DMS79 treated with DMSO at 0.1 percent for 48 hours (cell line): ENCODE measurements at regions not wholly inside any gene's neighbourhood (a gene's known extent, or its start where the extent isn't known, plus 50 kb on each side); places are given as distances from the start of the nearest gene placed in this dataset.
"Not testable (repeated sequence)": the region's sequence is repeated elsewhere in the genome, so short reads cannot be mapped to it uniquely, and the experiment has no call there.

Experiments
- DNase-seq: peaks from one replicate; lab custom pipeline; 2025; lab: John Stamatoyannopoulos, UW

DNA sequence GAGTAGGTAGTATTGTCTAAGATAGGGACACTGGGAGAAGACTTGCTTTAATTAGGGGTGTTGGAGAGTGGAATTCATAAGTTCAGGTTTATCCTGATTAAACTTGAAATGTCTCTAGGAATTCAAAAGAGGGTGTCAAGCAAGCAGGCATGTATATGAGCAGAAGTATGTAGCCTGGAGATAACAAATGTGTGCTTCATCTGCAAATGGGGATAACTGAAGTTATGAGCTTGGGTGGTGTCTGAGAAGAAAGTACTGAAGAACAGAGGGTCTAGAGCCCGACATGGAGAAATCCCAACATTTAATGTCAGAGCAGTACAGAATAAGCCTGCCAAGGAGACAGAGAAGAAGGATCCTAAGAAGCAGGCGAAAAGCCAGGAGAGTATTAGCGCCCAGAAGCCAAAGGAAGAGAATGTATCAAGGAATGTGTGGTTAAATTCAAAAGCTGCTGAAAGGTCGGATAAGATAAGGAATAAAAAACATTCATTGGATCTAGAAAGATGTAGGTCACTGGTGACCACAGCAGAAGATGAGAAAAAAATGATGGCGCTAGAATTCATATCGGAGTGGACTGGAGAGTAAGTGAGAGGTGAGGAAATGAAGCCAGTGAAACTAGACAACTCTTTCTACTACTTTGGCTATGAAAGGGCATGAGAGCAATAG is 401.5 kb upstream of the PIK3R1 start:
- DNase-seq = no peak

DNA sequence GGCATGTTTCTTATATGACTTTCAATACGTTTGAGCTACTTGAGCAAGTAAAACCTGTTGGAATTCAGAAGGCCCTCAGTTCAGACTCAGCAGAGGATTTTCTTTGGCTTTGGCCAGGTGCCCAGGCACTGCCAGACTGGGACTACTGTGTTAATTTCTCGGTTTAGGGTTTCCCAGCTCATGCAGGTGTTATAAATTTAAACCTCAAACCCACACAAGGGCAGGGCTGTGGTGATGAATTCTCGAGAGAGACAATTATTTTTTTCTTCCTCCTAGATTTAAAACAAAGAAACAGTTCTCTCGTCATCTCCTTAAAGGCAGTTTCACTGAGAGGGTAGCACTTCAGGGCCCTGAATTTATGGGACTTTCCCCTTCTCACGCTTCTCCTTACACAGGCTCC is 406.0 kb upstream of the PIK3R1 start:
- no peak for DNase-seq

DNA sequence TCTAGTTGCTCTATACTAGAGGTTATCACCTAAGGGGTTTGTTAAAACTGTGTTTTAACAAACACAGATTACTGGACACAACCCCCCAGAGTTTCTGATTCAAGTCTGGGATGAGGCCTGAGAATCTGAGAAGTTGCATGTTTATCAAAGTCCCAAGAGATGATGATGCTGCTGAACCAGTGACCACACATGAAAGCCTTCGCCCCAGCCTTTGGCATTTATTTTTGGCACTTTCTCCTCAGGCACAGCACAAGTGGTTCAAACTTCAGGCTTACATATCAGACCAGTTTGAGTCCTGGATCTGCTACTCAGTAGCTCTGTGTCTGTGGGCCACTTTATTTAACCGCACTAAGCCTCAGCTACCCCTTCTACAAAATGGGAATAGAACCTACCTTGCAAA is 407.2 kb upstream of the PIK3R1 start:
- no peak for DNase-seq

DNA sequence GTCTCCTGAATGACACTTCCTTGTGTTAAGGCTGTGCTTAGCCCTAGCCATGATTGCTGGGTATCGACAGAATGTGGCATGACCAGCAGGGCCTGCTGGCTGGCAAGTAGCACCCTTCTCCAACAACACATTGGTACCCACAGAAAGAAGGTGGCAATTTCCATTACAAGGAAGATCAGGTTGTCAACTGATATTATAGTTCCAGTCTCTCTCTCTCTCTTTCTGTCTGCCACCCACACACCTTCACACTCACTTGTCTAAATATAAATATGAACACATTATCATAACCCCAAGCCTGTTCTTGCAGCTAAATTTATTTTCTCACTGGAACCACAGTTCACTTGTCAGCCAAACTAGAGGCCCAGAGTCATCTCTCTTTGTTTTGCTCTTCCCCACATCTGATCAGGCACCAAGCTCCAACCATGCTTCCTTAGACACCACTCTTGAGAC is 408.1 kb upstream of the PIK3R1 start:
- DNase-seq = no peak

DNA sequence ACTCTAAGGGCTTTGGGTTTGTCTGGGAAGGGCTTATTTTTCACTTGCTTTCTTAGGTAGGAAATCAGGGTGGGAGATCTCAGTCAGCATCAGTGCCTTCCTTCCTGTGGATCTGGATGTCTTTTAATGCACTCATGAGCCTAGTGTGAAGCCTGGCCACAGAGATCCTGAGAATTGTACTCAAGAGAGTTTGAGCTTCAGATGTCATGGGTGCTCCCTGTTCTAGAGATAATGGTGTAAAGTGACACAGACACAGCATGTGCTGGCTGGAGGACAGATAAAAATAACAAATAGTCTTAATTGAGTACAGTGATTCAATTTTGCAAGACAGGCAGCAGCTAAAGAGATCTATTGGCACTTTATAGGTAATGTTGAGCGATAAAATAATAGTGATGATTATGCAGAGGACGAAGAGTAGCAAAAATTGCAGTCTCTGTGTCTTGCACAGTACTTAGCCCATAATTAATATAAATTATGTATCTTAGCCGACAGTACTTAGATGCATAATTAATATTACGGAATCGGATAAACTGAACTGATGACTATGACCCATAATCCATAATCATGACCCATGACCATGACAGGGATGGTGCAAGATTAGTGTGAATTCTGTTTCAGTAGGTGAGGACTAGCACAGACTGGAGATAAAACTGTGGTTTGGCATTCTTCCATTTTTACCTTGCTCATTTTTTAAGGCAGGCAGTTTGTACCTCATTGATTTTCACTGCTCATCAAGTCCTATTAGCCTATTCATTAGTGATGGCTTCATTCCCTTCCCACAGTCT is 408.7 kb upstream of the PIK3R1 start:
- no peak for DNase-seq

DNA sequence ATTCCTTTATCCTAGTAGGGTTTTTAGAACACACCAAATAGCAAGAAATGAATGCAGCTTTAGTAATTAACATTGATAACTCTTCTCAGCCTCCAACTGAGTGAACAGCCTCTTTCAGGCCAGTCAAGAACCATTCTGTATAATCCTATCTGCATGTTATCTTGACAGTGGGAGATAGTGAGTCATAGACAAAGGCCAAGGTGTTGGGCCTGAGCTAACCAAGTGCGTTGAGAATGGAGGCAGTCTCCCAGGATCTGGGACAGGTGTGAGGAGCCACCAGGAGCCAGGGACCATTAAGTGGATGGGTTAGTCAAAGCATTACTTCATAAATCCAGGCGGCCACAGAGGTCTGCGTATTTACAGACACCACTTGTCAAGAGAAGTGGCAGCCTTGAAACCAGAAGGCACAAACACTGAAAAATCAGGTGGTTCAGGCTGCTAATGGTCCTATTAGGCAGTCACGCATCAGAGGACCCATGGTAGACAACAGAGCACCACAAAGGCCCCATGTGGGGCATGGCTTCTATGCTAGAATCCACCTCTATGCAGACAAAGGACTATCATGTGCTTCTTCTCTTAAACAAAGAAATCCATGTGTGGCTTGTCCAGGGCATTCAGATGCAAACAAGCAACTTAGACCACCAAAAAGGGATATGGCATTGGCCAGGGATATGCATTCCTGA is 409.7 kb upstream of the PIK3R1 start:
- DNase-seq = no peak

DNA sequence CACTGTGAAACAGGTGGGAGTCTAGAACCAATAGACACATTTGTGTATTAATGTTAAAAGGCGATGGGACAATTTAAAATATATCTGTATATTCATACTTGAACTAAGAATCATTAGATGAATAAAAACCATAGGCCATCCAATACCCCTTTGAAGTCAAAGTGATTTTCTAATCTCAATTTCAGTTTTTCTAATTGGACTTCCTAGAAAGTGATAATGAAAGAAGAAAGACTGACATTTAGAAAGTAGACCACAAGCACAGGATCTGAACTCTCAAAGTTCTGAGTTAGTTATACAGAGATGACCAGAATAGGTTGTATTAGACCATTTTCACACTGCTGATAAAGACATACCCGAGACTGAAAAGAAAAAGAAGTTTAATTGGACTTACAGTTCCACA is 412.8 kb upstream of the PIK3R1 start:
- DNase-seq = no peak

DNA sequence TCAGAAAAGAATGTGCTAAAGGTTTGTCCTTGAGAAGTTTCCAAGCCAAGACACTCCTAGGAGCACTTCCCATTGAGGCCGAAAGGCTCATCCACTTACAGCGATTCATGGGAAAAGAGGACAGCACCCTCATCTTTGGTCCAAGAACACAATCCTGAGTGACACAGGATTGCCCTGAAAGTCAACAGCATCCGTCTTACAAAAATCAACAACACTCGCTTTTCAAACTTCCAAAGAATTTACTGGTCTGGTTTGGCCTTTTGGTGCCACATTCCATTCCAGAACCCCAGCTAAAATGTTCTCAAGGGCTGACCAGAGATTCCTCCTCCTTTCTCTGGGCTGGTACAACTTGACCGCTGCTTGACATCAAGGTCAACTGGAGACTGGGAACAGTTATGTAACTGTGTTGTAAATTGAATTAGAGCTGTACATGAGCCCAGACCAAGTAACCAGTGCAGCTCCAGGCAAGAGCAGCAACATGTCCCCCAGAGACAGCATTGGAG is 415.8 kb upstream of the PIK3R1 start:
- DNase-seq = no peak

DNA sequence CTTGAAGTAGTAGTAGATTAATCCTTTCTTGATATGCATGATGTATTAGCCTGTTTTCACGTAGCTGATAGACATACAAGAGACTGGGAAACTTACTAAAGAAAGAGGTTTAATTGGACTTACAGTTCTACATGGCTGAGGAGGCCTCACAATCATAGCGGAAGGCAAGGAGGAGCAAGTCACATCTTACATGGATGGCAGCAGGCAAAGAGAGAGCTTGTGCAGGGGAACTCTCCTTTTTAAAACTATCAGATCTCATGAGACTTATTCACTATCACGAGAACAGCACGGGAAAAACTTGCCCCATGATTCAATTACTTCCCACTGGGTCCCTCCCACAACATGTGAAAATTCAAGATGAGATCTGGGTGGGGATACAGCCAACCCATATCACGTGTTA is 417.1 kb upstream of the PIK3R1 start:
- not testable (repeated sequence) for DNase-seq

DNA sequence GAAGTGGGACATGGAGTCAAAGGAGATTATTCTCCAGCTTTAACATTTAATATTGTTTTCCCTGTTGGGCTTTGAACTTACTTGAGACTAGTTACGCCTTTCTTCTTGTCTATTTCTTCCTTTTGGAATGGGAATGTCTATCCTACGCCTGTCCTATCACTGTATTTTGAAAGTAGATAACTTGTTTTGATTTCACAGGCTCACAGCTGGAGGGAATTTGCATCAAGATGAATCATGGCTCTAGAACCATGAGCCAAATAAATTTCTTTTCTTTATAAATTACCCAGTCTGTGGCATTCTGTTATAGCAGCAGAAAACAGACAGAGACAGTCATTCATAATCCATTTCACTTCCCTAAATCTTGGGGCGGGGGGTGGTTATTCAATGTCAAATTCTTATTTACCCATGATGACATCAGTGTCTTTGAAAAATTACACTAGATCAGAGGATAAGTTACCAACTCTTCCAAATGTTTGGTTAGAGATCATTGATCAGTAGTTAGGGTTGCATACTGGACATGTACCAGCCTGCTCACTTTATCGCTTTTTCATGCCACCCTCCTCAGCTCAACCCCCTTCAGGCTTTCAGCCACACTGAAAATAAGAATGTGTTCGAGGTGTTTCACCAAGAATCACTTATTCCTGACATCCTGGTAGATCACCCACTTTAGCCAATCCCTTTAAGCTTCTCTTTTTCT is 419.6 kb upstream of the PIK3R1 start:
- no peak for DNase-seq

DNA sequence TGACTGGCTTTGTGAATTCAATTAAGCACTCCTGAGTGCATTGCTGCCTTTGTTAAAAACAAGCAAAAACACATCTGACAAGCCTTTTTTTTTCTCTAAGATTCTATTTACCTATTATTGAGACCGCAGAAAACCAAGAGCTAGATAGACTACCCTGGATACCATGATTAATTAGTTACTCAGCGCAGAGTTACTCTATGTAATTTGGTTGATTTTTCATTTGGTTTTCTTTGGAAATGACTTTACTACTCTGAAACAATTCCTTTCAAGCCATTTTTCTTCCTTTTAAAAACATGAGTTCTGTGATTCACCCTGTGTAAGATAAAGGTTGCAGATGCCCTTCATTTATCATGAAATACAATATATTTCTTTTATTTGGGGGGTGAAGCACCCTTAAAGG is 421.6 kb upstream of the PIK3R1 start:
- DNase-seq = no peak

DNA sequence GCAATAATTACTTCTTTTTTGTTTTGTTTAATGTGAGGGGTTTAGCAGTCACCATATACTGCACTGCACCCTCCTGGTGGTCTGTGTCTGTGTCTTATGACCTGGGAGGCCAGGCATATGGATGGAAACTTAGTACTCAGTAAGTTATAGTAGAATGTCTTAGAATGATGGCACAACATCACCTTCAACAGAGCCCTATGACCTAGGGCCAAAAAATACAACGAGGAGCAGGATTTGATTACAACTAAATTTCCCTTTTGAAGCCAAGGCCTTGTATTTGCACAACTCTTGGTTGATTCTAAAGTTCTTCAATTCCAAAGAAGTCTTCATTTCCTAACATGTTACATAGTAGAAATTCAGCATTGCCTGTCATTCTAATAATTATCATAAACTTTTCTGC is 422.1 kb upstream of the PIK3R1 start:
- DNase-seq = no peak

DNA sequence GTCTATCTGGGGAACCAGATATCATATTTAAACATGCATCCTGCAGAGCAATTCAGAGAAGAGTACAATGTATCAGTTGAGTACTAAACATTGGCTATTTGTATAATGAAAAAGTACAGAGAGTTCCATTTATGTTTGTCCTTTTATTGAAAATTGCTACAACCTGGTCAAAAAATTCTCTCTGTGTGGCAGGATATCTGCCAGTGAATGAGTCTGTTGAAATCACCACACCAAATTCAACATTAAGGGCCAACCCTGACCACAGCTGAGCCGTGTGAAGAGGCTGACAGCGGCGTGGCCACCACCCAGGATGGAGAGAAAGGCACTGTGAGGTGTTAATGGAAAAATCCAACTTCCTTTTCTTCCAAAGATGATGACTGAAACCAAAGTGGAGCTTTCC is 422.7 kb upstream of the PIK3R1 start:
- no peak for DNase-seq

DNA sequence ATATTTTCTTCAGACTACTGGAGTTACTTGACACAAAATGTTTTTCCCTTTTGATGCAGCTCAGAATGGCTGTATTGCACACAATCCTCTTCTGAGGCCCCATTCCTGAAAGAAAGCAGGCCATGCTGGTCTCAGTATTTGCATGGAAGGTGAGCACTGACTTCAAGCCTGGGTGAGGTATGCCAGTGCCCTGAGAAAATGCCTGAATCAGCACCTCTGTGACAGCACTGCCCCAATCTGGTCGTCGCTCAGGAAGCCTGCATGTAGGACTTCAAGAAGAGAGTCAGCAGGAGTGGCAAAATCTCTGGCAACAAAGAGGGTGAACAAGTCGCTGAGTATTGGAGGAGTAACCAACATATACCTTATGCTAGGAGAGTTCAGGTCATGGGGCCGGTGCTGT is 425.2 kb upstream of the PIK3R1 start:
- no peak for DNase-seq

DNA sequence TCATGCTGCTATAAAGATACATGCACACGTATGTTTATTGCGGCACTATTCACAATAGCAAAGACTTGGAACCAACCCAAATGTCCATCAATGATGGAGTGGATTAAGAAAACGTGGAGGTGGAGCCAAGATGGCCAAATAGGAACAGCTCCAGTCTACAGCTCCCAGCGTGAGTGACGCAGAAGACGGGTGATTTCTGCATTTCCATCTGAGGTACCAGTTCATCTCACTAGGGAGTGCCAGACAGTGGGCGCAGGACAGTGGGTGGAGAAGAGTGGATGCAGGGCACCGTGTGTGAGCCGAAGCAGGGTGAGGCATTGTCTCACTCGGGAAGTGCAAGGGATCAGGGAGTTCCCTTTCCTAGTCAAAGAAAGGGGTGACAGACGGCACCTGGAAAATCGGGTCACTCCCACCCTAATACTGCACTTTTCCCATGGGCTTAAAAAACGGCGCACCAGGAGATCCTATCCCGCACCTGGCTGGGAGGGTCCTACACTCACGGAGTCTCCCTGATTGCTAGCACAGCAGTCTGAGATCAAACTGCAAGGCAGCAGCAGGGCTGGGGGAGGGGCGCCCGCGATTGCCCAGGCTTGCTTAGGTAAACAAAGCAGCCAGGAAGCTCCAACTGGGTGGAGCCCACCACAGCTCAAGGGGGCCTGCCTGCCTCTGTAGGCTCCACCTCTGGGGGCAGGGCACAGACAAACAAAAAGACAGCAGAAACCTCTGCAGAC is 435.5 kb upstream of the PIK3R1 start:
- DNase-seq = not testable (repeated sequence)

DNA sequence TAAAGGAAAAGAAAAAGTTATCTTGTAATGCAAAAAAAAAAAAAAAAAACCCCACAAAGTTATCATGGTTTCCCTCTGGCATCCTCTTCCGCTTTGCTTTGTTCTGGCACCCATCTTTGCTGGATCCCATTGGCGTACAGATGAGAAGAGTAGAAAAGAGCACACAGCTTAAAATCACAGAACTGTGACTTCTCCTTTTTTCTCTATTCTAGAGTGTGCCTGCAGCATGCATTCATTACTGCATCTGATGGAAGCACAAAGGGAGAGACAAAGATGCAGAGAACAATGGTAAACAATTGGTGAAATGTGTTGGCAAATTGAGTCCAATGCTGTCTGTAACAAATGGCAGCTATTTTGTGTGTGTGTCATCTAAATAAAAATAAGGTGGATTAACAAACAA is 440.8 kb upstream of the PIK3R1 start:
- DNase-seq = no peak

DNA sequence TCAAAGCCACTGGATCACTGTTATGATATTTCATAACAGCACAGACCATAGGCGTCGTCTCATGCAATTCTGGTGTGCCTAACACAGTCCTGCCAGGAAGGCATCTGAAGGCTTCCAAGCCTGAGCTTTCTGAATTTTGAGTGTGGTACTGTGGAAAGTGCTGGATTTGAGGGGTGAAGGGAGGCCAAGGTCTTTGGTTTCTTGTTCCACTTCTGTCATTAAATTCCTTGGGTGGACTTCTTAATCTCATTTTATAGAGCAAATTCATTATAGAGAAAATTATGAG is 441.3 kb upstream of the PIK3R1 start:
- DNase-seq = no peak

DNA sequence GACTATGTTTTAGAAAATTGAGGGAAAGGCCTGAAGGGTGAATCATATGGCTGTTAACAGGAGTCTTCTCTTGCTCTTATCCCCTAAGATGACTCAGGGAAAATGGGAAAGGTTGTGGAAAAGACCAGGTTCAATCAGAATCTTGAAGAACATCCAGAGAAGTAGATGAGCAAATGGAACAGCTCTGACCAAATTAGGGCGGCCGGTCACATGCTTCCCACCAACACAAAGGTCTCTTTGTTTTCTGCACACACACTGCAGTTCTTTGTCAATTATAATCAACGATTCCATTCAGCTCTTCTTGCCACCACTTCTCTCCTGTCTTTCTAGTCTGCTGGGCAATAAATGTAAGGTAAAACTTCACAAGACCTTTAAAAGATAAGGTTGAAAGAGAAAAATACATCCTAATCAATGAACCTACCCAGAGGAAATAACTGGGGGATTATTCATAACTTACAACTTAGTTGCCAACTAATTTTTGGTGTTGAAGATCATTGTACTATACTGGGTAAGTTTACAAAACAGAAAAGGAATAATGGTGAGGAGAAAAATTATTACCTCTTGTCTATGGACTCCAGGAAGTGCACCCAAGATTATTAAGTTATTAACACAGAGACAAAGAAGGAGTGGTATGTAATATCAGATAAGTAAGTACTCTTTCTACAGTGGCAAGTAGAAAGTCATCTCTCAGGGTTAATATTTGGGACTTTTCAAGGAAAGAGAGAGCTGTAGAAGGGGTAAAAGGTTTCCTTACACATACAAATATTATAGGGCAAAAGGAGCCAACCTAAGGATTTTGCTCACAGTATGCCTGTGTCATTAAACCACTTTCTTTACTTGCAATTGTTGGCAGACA is 441.9 kb upstream of the PIK3R1 start:
- no peak for DNase-seq

DNA sequence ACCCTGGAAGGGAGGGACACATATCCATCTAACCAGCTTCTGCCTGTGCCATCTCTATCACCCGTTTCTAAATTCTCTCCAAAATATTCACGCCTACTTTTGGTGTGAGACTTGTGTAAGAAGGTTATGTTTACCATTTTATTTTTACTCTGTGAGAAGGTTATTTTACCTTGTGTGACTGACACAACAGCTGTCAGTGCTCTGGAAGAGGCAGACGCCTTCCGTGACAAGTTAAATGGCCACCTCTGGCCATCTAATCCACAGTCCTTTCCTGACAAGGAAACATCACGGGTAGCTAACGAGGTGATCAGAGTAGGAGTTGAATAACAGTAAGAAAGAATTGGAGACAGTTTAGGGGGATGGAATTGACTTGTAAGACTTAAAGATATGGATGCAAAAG is 443.8 kb upstream of the PIK3R1 start:
- DNase-seq = no peak

DNA sequence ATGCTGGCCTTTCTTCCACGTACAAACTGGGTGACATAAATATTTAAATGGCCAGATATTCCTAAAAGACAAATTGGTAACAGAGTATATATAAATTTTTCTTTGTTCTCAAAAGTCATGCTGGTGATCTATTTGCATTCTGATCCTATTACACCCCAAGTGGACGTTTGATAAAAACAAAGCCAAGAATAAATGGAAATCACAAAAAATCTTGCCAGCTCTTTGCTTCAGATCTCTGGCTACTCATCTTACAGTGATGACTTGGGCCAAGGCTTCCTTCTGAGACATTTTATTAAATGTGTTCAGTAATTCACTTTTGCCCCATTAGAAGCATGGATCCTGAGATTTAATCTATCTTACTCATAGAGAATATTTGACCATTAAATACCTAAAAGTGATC is 444.3 kb upstream of the PIK3R1 start:
- no peak for DNase-seq

DNA sequence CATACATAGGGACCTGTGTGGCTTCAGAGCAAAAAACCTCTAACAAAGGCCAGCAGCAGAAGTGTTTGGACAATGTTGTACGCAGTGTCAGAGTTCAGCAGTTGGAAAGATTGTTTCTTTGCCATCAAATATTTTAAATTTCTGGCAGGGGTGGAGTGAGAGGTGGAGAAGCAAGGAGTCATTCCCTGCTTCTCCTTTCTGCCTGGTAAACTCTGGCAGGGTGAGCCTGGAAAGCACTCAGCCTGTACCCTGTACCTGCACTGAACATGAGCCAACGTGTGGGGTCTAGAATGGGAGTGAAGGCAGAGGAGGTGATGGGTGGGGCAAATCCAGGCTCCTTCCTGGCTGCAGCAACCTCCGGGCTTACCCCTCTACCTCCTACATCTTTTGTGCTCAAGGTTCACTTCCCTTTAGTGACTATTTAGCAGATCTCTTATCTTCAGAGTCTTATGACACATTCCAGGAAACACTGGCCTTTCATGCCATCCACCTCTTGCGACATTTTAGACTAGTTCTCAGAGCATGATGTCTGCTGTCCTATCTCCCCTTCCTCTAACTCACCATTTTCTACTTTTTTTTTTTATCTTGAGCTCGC is 445.0 kb upstream of the PIK3R1 start:
- no peak for DNase-seq
